GM18907 (cell line): ENCODE measurements at regions not wholly inside any gene's neighbourhood (a gene's known extent, or its start where the extent isn't known, plus 50 kb on each side); places are given as distances from the start of the nearest gene placed in this dataset.

Experiments
- ATAC-seq: cut with Tn5 transposase; IDR thresholded peaks from one replicate; pipeline ENCODE4 v1.9.1; 2021; ENCODE audit warnings: mild to moderate bottlenecking, moderate library complexity; ENCODE audit not compliant: unreplicated experiment

- no peak for ATAC-seq
Observed at GRCh38 chr12:46131732-46132469, 136.9 kb downstream of the SLC38A1 start.

- ATAC-seq, result no peak
Observed at GRCh38 chr12:46127656-46128055, 137.3 kb upstream of the SCAF11 start.

DNA sequence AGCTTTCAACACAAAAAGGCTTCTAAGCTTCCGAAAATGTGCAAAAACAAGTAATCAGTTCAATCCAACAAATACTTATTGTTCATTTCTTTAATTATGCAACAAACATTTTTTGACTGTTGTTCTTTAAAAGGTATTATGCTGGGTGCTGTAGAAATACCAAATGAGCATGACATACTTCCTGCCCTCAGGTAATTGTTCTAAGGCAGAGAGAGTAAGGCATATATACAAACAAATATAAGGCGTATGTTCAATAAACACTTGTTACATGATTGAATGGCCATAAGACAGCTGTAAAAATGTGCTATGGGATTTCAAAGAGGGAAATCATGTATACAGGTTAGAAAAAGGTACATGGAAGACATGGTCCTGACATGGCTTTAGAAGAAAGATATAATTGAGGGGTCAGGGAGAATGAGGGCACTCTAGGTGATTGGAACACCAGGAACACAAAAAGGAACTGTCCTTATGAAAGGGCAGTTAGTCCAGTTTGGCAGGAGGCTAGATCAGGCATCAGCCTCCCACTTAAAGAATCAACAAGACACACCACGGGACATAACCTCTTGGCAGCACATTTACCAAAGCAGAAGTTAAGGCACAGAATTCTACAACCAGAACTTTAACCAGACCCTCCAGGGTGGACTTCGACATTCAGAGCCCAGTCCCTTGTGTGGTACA, 135.8 kb upstream of the SCAF11 start:
- no peak for ATAC-seq

- ATAC-seq, result peak; percentile 79
Observed at GRCh38 chr12:46124848-46125619, 134.7 kb upstream of the SCAF11 start.

DNA sequence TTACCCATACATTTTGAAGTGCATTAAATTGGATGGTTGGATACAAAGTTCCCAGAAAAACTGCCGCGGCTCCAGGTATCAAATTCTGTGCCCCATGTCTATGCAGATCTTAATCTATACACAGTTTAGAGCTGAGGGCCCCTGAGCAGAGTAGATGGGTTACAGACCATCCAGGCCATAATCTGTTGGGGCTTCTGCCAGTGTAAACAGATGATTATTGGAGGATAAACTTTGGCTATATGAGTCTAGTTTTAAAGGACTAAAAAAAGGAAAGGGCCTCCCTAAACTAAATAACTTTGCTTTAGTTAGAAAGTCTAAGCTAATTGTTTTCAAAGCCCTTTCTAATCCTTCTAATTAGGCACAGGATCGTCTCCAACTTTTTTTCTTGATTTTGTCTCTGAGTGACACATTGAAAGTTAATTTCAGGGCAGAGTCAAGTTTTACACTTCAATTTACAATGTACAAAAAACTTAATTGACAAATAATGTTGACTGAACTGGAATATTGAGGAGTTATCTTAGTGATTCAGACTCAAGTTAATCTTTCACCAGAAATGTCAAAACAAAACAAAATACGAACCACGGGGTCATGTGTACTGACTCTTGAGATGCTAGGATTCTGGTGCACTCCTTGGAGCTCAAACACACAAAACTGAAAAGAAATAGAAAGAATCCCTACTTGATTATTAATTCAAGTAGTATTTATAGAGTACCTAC, 133.9 kb upstream of the SCAF11 start:
- ATAC-seq, result peak; percentile 39

- no peak for ATAC-seq
Observed at GRCh38 chr12:46112364-46112763, 122.0 kb upstream of the SCAF11 start.

DNA sequence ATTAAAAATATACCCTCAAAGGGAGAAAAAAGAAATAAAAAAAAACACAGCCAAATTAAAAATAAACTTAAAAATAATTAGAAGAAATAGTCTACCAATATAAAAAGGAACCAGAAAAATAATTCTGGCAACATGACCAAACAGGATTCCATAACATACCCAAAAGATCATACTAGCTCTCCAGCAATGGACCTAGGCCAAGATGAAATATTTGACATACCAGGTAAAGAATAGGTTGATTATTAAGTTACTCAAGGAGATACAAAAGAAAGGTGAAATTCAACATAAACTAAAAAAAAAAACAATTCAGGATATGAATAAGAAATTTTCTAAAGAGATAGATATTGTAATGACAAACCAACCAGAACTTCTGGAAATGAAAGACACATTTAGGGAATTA, 121.3 kb upstream of the SCAF11 start:
- no peak for ATAC-seq

- peak; percentile 48 for ATAC-seq
Observed at GRCh38 chr12:46110928-46111699, 120.7 kb upstream of the SCAF11 start.

- no peak for ATAC-seq
Observed at GRCh38 chr12:46110223-46110611, 119.8 kb upstream of the SCAF11 start.

- no peak for ATAC-seq
Observed at GRCh38 chr12:46109343-46110222, 119.2 kb upstream of the SCAF11 start.

- peak; percentile 86 for ATAC-seq
Observed at GRCh38 chr12:46108721-46109120, 118.3 kb upstream of the SCAF11 start.

DNA sequence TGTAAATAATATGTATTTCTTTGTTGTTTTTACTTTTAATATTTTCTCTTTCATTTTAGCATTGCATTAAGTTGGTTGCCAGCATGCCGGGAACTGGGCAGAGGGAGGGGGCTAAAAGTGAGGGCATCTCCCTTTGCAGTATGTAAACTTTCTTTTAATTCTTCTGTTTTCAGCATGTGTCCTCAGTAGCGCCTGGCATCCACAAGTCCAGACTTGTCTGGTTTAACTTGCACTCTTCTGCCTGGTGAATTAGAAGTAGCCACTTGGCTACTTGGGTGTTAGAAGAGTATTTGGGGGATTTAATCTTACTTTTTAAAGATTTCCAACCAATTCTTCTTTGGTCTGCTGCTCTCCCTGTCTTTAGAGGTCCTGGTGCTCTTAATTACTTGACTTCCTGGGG, 117.2 kb upstream of the SCAF11 start:
- no peak for ATAC-seq

DNA sequence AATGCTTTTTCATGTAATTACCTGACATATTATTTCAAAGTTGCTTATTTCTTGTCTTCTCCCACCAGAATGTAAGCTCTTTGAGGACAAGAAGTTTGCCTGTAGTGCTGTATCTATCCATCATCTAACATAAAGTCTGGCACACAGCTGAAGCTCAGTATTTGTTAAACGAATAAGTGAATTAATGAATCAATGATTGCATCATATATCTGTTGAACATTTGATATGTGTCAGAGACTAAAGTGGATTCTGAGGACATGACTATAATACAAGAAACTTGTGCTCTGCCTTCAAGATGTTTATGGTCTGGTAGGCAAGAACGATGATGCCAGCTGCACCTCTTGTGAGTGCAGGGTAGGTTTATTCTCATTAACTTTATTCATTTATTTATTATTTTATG, 115.4 kb upstream of the SCAF11 start:
- no peak for ATAC-seq

DNA sequence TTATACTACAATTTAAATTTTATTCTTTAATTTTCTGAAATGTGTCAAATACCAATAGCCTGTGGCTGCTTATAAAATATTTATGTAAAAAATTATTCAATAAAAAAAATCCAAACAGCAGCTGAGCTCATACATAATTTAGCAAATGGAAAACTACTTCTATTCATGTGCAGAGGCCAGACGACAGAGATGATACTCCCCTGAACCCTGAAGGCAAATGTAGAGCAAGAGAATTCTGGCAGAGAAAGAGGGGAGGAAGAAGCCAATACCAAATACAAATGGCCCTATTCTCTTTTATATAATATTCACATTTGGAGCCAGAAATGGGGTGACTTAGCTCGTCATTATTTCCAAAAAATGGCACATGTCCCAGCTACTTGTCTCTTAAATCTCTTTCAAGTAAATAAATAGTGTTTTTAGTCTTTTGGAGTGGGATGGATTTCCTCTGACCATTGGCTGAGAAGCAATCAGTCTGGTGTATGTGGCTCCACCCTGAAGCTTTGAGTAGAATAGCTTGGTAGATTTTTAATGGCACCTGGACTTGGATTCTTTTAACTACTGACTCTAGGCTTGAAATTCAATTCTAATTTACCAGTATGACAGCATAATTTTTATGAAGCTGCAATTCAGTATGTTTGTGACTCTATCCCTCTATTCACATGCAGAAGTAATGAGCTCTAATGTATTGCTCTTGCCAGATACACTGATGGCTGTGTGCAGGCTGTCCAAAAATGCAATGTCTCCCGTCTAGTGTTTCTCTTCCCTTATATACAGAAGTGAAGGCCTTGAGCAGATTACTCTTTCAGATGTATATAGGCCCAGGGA, 113.4 kb upstream of the SCAF11 start:
- no peak for ATAC-seq

GRCh38 chr12:46101485-46101869, 111.1 kb upstream of the SCAF11 start:
- ATAC-seq, result no peak

DNA sequence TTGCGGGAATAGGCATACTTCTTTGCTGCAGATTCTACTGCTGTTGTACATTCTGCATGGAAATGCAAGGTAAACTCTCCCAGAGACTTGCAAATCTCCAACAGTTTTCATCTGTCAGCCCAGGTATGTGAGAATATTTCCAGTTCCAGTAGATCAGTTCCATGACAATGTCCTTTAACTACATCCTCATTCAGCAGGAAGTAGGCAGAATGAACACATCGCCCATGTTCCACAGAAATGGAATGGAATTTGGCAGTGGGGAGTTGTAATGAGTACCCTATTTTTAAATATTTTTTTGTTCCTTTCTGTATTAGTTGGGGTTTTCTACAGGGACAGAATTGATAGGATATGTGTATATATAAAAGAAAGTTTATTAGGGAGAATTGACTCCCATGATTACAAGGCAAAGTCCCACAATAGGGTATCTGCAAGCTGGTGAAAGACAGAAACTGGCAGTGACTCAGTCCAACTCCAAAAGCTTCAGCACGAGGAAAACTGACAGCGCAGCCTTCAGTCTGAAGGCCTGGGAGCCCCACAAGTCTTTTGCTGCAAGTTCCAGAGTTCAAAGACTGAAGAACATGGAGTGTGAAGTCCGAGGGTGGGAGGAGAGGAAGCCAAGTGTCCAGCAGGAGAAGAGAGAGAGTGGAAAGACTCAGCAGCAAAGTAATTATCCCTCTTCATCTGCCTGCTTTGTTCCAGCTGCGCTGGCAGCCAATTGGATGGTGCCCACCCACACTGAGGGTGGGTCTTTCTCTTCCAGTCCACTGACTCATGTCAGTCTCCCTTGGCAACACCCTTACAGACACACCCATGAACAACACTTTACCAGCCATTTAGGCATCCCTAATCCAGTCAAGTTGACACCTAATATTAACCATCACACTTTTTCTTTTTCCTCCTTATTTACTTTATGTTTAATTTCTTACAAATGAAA, 110.4 kb upstream of the SCAF11 start:
- no peak for ATAC-seq

DNA sequence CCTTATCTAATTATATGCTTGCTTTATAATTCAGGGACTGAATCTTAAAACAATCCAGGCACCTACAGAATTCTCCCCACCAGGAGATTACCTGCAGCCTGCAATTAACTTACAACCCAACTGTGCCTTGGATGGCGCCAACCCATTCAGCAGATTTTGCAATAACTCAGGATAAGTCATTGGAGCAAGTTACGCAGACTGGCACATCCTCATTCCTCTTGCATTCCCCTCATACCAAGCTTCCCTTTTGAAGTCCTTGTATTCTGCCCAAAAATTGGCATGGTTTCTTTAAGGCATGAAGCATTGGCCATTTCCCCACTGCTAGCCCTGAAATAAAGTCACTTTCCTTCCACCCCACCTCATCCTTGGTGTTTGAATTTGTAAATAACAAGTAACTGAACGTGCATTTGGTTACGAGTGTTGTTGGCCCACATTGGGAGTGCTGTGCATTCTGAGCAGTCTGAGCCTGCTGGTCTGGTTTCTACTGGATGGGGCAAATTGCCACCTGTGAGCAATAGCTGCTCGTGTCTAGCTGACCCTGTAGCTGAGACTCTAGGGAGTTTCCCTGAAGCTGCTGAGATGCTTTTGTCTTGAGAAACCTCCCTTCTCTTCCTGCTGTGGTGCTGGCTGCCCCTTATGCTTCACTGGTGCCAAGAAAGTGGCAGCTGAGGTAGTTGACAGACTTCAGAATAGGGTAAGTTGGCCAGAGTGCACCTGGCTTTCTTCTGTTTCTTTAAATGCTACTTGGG, 99.2 kb upstream of the SCAF11 start:
- ATAC-seq, result no peak
